ENCODE measurements at regions not wholly inside any gene's neighbourhood (a gene's known extent, or its start where the extent isn't known, plus 50 kb on each side); places are given as distances from the start of the nearest gene placed in this dataset.

GRCh38 chr4:23361453-23361852 is 528.4 kb downstream of the PPARGC1A start:
- H4K5ac ChIP-seq (ENCODE audit: low read depth, low read length): no peak overlapping the region
- peaks cover 2% of the 10 kb centered on the region; the same call in 1 of the 2 replicates for H3K9me3 ChIP-seq (ENCODE audit: control insufficient read depth, insufficient read depth, low read length)
- WGBS, 2 experiments (ENCODE audit: extremely low coverage in 2 of 2, insufficient read length in 1 of 2): 75% methylated on average over 5 of the region's 9 CpGs; no CpG with 5 or more reads in 1 of the 2 experiments
- TF ChIP-seq POLR2A (IDR thresholded peaks at IDR 0.05; ENCODE audit: low read depth, low read length): no peak
- TF ChIP-seq MXI1 (IDR thresholded peaks at IDR 0.05; ENCODE audit: borderline replicate concordance, low read depth, low read length): no peak
- TF ChIP-seq CHD1 (IDR thresholded peaks at IDR 0.05; ENCODE audit: low read depth, low read length): no peak
- no peak for TF ChIP-seq RFX5 (IDR thresholded peaks at IDR 0.05; ENCODE audit: low read depth, low read length)
- TF ChIP-seq MAFK (IDR thresholded peaks at IDR 0.05; ENCODE audit: low read depth, low read length): no peak
- TF ChIP-seq RAD21 (IDR thresholded peaks at IDR 0.05; ENCODE audit: low read length): no peak
- TF ChIP-seq, protein P1, sequence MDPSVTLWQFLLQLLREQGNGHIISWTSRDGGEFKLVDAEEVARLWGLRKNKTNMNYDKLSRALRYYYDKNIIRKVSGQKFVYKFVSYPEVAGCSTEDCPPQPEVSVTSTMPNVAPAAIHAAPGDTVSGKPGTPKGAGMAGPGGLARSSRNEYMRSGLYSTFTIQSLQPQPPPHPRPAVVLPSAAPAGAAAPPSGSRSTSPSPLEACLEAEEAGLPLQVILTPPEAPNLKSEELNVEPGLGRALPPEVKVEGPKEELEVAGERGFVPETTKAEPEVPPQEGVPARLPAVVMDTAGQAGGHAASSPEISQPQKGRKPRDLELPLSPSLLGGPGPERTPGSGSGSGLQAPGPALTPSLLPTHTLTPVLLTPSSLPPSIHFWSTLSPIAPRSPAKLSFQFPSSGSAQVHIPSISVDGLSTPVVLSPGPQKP (IDR thresholded peaks at IDR 0.05; ENCODE audit: borderline replicate concordance, low read depth, low read length): no peak
- no peak for TF ChIP-seq SMC3 (IDR thresholded peaks at IDR 0.05; ENCODE audit: low read depth, low read length)
- TF ChIP-seq NFE2L2 (IDR thresholded peaks at IDR 0.05; ENCODE audit: low read depth, low read length): no peak
- H3K14ac ChIP-seq (replicated peaks; ENCODE audit: low read depth, low read length): no peak overlapping the region
- no peak overlapping the region for H3K9ac ChIP-seq (ENCODE audit: low read depth, low read length)
- H2BK20ac ChIP-seq (ENCODE audit: low read depth, low read length): no peak overlapping the region
- no peak overlapping the region for H2BK120ac ChIP-seq (ENCODE audit: low read depth, low read length)
- no peaks in the 10 kb centered on the region for H3K36me3 ChIP-seq (ENCODE audit: control insufficient read depth, insufficient read depth, low read length)
- no peak overlapping the region for H4K91ac ChIP-seq (ENCODE audit: insufficient read depth, low read depth, low read length)
- no peak overlapping the region for H3K4me2 ChIP-seq (ENCODE audit: low read depth, low read length)
- POLR2A ChIA-PET (ENCODE audit: unreplicated experiment): no interaction called here
- no peak overlapping the region for H4K8ac ChIP-seq (ENCODE audit: low read depth in 2 of 2, low read length in 2 of 2)
- intact Hi-C loops (cut with micrococcal nuclease): no loop called here
- no peak overlapping the region for H3K23ac ChIP-seq (ENCODE audit: low read depth, low read length)
- CTCF ChIA-PET: interaction anchor here (0.6 kb wide), 1 partner anchor 29 kb away, joined by 3 read pairs; no protein-coding TSS in a partner anchor
- H2AK5ac ChIP-seq (ENCODE audit: low read depth, low read length): no peak overlapping the region
- ATAC-seq (ENCODE audit: low read depth): no peak
- H2BK5ac ChIP-seq (ENCODE audit: low read depth, low read length, poor library complexity, severe bottlenecking): no peak overlapping the region
- no peak overlapping the region for H2AFZ ChIP-seq (replicated peaks; ENCODE audit: low read length, poor library complexity)
- no TSS peak for BruUV-seq (replicated peaks)
- H3K79me1 ChIP-seq (ENCODE audit: low read depth in 1 of 2, low read length in 2 of 2): no peaks in the 10 kb centered on the region
- no peak overlapping the region for H3K27ac ChIP-seq (ENCODE audit: insufficient read depth, low read length)
- DNase-seq: no peak
- in situ Hi-C loops (cut with MboI; ENCODE audit: low sequenced_read_pairs): no loop called here
- no peak overlapping the region for H2BK15ac ChIP-seq (ENCODE audit: low read depth, low read length)
- H3K4ac ChIP-seq (ENCODE audit: low read depth, low read length): no peak overlapping the region
- H3K27me3 ChIP-seq (ENCODE audit: control insufficient read depth, insufficient read depth, low read length): no peaks in the 10 kb centered on the region
- no peaks in the 10 kb centered on the region for H3K9me1 ChIP-seq (ENCODE audit: insufficient read depth, low read length)
- H3K56ac ChIP-seq (ENCODE audit: extremely low read depth, insufficient read depth, low read length): no peak overlapping the region
- no peak overlapping the region for H3K4me3 ChIP-seq (ENCODE audit: insufficient read depth, low read depth, low read length)
- no peaks in the 10 kb centered on the region for H3K4me1 ChIP-seq (ENCODE audit: control insufficient read depth, insufficient read depth, low read length)
- no peak overlapping the region for H3K18ac ChIP-seq (ENCODE audit: low read depth, low read length)
- no peaks in the 10 kb centered on the region for H4K20me1 ChIP-seq (ENCODE audit: insufficient read depth, low read length)
- dilution Hi-C loops (cut with HindIII; ENCODE audit: low sequenced_read_pairs, unreplicated experiment): no loop called here
- H2AK9ac ChIP-seq (replicated peaks; ENCODE audit: low read depth, low read length, poor library complexity): no peak overlapping the region
